ENCODE measurements at regions not wholly inside any gene's neighbourhood (a gene's known extent, or its start where the extent isn't known, plus 50 kb on each side); places are given as distances from the start of the nearest gene placed in this dataset.
"Not testable (repeated sequence)": the region's sequence is repeated elsewhere in the genome, so short reads cannot be mapped to it uniquely, and the experiment has no call there.

GRCh38 chrX:41033299-41033698 lies 51.9 kb upstream of the USP9X start:
- no peak for ATAC-seq
- no peak for DNase-seq

GRCh38 chrX:41034902-41035301 lies 50.3 kb upstream of the USP9X start:
- H3K4me1 ChIP-seq; H3K4me3 ChIP-seq; H3K27ac ChIP-seq; ATAC-seq; H3K36me3 ChIP-seq; H3K9me3 ChIP-seq; H3K27me3 ChIP-seq; DNase-seq; intact Hi-C loops (cut with DNase I): not testable (repeated sequence)

More at GRCh38 chrX:41033299-41033698, 51.9 kb upstream of the USP9X start:
- Histone ChIP-seq H3K27me3 (no peaks in the 10 kb centered on the region), H3K36me3 (no peaks in the 10 kb centered on the region), H3K9me3 (no peaks in the 10 kb centered on the region), H3K27ac (no peak overlapping the region), H3K4me3 (no peak overlapping the region), H3K4me1 (no peaks in the 10 kb centered on the region)
- TF ChIP-seq CTCF (IDR thresholded peaks at IDR 0.05) = no peak
- intact Hi-C loops (cut with DNase I) = no loop called here

All from upper lobe of right lung (tissue), 1 donor.